Body of pancreas (tissue), 4 donors: ENCODE measurements at regions not wholly inside any gene's neighbourhood (a gene's known extent, or its start where the extent isn't known, plus 50 kb on each side); places are given as distances from the start of the nearest gene placed in this dataset.

Experiments used
- CTCF ChIP-seq, 7 experiments: fragments of 450-650 bp in 4 of 7; fragments of 200-600 bp in 3 of 7; sonication (generic) in 3 of 7; IDR thresholded peaks; one replicate each; pipeline ENCODE4 v1.5.1; 2016 to 2019; ENCODE audit warnings: antibody characterized with exemption in 7 of 7
- POLR2A ChIP-seq, 3 donors: fragments of 450-650 bp; IDR thresholded peaks; one replicate each; pipeline ENCODE4 v1.6.1; 2016; ENCODE audit warnings: antibody characterized with exemption in 3 of 3, mild to moderate bottlenecking in 2 of 3

- TF ChIP-seq CTCF (IDR thresholded peaks at IDR 0.05) (no peak), POLR2A (IDR thresholded peaks at IDR 0.05) (no peak)
Measured at GRCh38 chr4:133275246-133275645, 126.2 kb downstream of the PCDH10 start.
